ENCODE measurements at regions not wholly inside any gene's neighbourhood (a gene's known extent, or its start where the extent isn't known, plus 50 kb on each side); places are given as distances from the start of the nearest gene placed in this dataset.

DNA sequence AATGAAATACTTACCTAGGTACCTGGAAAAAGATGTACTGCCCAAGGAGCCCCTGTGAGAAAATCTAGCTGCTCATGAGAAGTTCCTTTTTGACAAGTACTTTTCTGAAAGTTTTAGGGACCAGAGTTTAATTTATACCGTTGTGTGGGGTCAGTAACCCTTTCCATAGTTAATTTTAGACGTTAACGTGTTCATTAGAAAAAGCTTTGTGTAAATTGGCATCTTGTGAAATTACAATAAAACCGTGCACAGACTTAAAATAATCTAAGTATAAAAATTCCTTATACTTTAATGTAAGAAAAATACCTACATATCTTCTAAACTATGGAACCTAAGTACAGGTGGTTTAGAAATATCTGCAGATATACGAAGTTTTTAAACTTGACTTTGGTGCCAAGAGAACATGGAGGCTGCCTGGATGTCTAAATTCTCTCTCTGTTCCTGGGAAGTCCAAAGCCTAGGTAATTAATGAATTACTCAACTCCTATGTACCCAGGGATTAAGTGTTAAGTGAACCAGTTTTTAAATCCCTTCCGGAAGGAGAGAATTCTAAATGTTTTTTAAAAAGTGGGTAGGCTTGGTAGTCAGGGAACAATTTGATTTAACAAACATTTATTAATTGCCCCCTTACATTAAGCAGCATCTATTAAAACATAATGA lies 50.2 kb upstream of the PDX1 start:
- in situ Hi-C loops (cut with MboI; ENCODE audit: low sequenced_read_pairs) (no loop called here), intact Hi-C loops (cut with micrococcal nuclease) (loop anchor here (5.0 to 10.0 kb wide), 2 partner anchors 83 to 115 kb away; partner anchors contain the start of gene URAD), dilution Hi-C loops (cut with HindIII; ENCODE audit: low sequenced_read_pairs, unreplicated experiment) (no loop called here)
- no peak overlapping the region for H3K18ac ChIP-seq (ENCODE audit: low read depth, low read length)
- TF ChIP-seq MAZ (IDR thresholded peaks at IDR 0.05; ENCODE audit: borderline replicate concordance, low read depth, low read length), result no peak
- TF ChIP-seq CHD1 (IDR thresholded peaks at IDR 0.05; ENCODE audit: low read depth, low read length), result no peak
- TF ChIP-seq, protein P1, sequence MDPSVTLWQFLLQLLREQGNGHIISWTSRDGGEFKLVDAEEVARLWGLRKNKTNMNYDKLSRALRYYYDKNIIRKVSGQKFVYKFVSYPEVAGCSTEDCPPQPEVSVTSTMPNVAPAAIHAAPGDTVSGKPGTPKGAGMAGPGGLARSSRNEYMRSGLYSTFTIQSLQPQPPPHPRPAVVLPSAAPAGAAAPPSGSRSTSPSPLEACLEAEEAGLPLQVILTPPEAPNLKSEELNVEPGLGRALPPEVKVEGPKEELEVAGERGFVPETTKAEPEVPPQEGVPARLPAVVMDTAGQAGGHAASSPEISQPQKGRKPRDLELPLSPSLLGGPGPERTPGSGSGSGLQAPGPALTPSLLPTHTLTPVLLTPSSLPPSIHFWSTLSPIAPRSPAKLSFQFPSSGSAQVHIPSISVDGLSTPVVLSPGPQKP (IDR thresholded peaks at IDR 0.05; ENCODE audit: borderline replicate concordance, low read depth, low read length), result no peak
- TF ChIP-seq RCOR1 (IDR thresholded peaks at IDR 0.05; ENCODE audit: insufficient replicate concordance, low read length), result no peak
- TF ChIP-seq RFX5 (IDR thresholded peaks at IDR 0.05; ENCODE audit: low read depth, low read length), result no peak
- no peak for TF ChIP-seq MAFK (IDR thresholded peaks at IDR 0.05; ENCODE audit: low read depth, low read length)
- TF ChIP-seq RAD21 (IDR thresholded peaks at IDR 0.05; ENCODE audit: low read length), result no peak
- TF ChIP-seq, protein P2, sequence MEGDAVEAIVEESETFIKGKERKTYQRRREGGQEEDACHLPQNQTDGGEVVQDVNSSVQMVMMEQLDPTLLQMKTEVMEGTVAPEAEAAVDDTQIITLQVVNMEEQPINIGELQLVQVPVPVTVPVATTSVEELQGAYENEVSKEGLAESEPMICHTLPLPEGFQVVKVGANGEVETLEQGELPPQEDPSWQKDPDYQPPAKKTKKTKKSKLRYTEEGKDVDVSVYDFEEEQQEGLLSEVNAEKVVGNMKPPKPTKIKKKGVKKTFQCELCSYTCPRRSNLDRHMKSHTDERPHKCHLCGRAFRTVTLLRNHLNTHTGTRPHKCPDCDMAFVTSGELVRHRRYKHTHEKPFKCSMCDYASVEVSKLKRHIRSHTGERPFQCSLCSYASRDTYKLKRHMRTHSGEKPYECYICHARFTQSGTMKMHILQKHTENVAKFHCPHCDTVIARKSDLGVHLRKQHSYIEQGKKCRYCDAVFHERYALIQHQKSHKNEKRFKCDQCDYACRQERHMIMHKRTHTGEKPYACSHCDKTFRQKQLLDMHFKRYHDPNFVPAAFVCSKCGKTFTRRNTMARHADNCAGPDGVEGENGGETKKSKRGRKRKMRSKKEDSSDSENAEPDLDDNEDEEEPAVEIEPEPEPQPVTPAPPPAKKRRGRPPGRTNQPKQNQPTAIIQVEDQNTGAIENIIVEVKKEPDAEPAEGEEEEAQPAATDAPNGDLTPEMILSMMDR (conservative IDR thresholded peaks at IDR 0.05; ENCODE audit: low read depth, low read length), result no peak
- TF ChIP-seq FOS (IDR thresholded peaks at IDR 0.05; ENCODE audit: low read depth, low read length), result no peak
- TF ChIP-seq NFE2L2 (IDR thresholded peaks at IDR 0.05; ENCODE audit: low read depth, low read length), result no peak
- TF ChIP-seq, protein P3, sequence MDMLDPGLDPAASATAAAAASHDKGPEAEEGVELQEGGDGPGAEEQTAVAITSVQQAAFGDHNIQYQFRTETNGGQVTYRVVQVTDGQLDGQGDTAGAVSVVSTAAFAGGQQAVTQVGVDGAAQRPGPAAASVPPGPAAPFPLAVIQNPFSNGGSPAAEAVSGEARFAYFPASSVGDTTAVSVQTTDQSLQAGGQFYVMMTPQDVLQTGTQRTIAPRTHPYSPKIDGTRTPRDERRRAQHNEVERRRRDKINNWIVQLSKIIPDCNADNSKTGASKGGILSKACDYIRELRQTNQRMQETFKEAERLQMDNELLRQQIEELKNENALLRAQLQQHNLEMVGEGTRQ (IDR thresholded peaks at IDR 0.05; ENCODE audit: low read depth, low read length), result no peak
- no peak for TF ChIP-seq POLR2A (IDR thresholded peaks at IDR 0.05; ENCODE audit: low read depth, low read length)
- TF ChIP-seq CEBPB (IDR thresholded peaks at IDR 0.05; ENCODE audit: low read depth, low read length), result no peak
- TF ChIP-seq SMC3 (IDR thresholded peaks at IDR 0.05; ENCODE audit: low read depth, low read length), result no peak
- TF ChIP-seq MXI1 (IDR thresholded peaks at IDR 0.05; ENCODE audit: borderline replicate concordance, low read depth, low read length), result no peak
- no peak for TF ChIP-seq BHLHE40 (IDR thresholded peaks at IDR 0.05; ENCODE audit: low read depth, low read length)
- no CpG with 5 or more reads among the region's 6 CpGs for WGBS, 2 experiments (ENCODE audit: extremely low coverage in 2 of 2, insufficient read length in 1 of 2)
- no peaks in the 10 kb centered on the region for H3K79me1 ChIP-seq (ENCODE audit: low read depth in 1 of 2, low read length in 2 of 2)
- no peaks in the 10 kb centered on the region for H3K9me3 ChIP-seq (ENCODE audit: control insufficient read depth, insufficient read depth, low read length)
- no peak overlapping the region for H4K8ac ChIP-seq (ENCODE audit: low read depth in 2 of 2, low read length in 2 of 2)
- no peak overlapping the region for H3K23ac ChIP-seq (ENCODE audit: low read depth, low read length)
- DNase-seq (no peak), ATAC-seq (ENCODE audit: low read depth) (no peak)
- H3K4ac ChIP-seq (ENCODE audit: low read depth, low read length), result no peak overlapping the region
- no TSS peak for BruUV-seq (replicated peaks)
- H3K9me1 ChIP-seq (ENCODE audit: insufficient read depth, low read length), result no peaks in the 10 kb centered on the region
- no peak overlapping the region for H2BK5ac ChIP-seq (ENCODE audit: low read depth, low read length, poor library complexity, severe bottlenecking)
- no peaks in the 10 kb centered on the region for H3K4me1 ChIP-seq (ENCODE audit: control insufficient read depth, insufficient read depth, low read length)
- no peak overlapping the region for H3K14ac ChIP-seq (replicated peaks; ENCODE audit: low read depth, low read length)
- H4K5ac ChIP-seq (ENCODE audit: low read depth, low read length), result no peak overlapping the region
- H2AK5ac ChIP-seq (ENCODE audit: low read depth, low read length), result no peak overlapping the region
- H2AFZ ChIP-seq (replicated peaks; ENCODE audit: low read length, poor library complexity), result no peak overlapping the region
- no peak overlapping the region for H3K56ac ChIP-seq (ENCODE audit: extremely low read depth, insufficient read depth, low read length)
- no peak overlapping the region for H2AK9ac ChIP-seq (replicated peaks; ENCODE audit: low read depth, low read length, poor library complexity)
- H3K27ac ChIP-seq (ENCODE audit: insufficient read depth, low read length), result no peak overlapping the region
- no peak overlapping the region for H2BK20ac ChIP-seq (ENCODE audit: low read depth, low read length)
- no peak overlapping the region for H2BK15ac ChIP-seq (ENCODE audit: low read depth, low read length)
- H4K20me1 ChIP-seq (ENCODE audit: insufficient read depth, low read length), result no peaks in the 10 kb centered on the region
- H3K9ac ChIP-seq (ENCODE audit: low read depth, low read length), result no peak overlapping the region
- no peaks in the 10 kb centered on the region for H3K36me3 ChIP-seq (ENCODE audit: control insufficient read depth, insufficient read depth, low read length)
- CTCF ChIA-PET, result interaction anchor here (0.8 to 1.6 kb wide), 4 partner anchors 8 to 84 kb away, joined by 3 to 5 read pairs (median 5); no protein-coding TSS in a partner anchor
- H2BK120ac ChIP-seq (ENCODE audit: low read depth, low read length), result no peak overlapping the region
- POLR2A ChIA-PET (ENCODE audit: unreplicated experiment), result interaction anchor here (0.7 kb wide), 1 partner anchor 91 kb away, joined by 4 read pairs; no protein-coding TSS in a partner anchor
- no peak overlapping the region for H4K91ac ChIP-seq (ENCODE audit: insufficient read depth, low read depth, low read length)
- peaks cover 2% of the 10 kb centered on the region; the same call in 1 of the 2 replicates for H3K27me3 ChIP-seq (ENCODE audit: control insufficient read depth, insufficient read depth, low read length)
- H3K4me3 ChIP-seq (ENCODE audit: insufficient read depth, low read depth, low read length), result no peak overlapping the region
- no peak overlapping the region for H3K4me2 ChIP-seq (ENCODE audit: low read depth, low read length)

Data from IMR-90 (cell line).